ENCODE measurements at regions not wholly inside any gene's neighbourhood (a gene's known extent, or its start where the extent isn't known, plus 50 kb on each side); places are given as distances from the start of the nearest gene placed in this dataset.

GRCh38 chr2:7670905-7671641 lies 753.9 kb downstream of the RNF144A start:
- TF ChIP-seq CTCF (IDR thresholded peaks at IDR 0.05), result no peak
- peak; percentile 78 for DNase-seq (ENCODE audit: low spot score)
- no peak overlapping the region for H3K4me3 ChIP-seq

GRCh38 chr2:7672027-7672684 lies 754.9 kb downstream of the RNF144A start:
- TF ChIP-seq CTCF (IDR thresholded peaks at IDR 0.05), result peak in 1 of 2 donors; percentile 53
- Histone ChIP-seq H3K27me3 (no peaks in the 10 kb centered on the region), H3K9me3 (peaks cover 0 to 4% of the 10 kb centered on the region in 2 donors), H3K27ac (no peak overlapping the region), H3K36me3 (no peaks in the 10 kb centered on the region), H3K4me1 (peaks cover 0 to 6% of the 10 kb centered on the region in 2 donors), H3K4me3 (no peak overlapping the region)
- no peak for DNase-seq (ENCODE audit: low spot score)

More at GRCh38 chr2:7670905-7671641, 753.9 kb downstream of the RNF144A start:
- Histone ChIP-seq H3K4me1 (peaks cover 0 to 6% of the 10 kb centered on the region in 2 donors), H3K36me3 (no peaks in the 10 kb centered on the region), H3K27me3 (no peaks in the 10 kb centered on the region), H3K9me3 (peaks cover 0 to 4% of the 10 kb centered on the region in 2 donors), H3K27ac (peak overlapping the region in 1 of 2 donors; percentile 35)

- no peak for TF ChIP-seq CTCF (IDR thresholded peaks at IDR 0.05)
- Histone ChIP-seq H3K27me3 (no peaks in the 10 kb centered on the region), H3K27ac (no peak overlapping the region), H3K4me1 (peaks cover 0 to 6% of the 10 kb centered on the region in 2 donors), H3K9me3 (peaks cover 0 to 4% of the 10 kb centered on the region in 2 donors), H3K4me3 (no peak overlapping the region), H3K36me3 (no peaks in the 10 kb centered on the region)
- no peak for DNase-seq (ENCODE audit: low spot score)
Measured at GRCh38 chr2:7672685-7673071, 755.5 kb downstream of the RNF144A start.

GRCh38 chr2:7673101-7673500 lies 755.9 kb downstream of the RNF144A start:
- Histone ChIP-seq H3K4me3 (no peak overlapping the region), H3K27me3 (no peaks in the 10 kb centered on the region), H3K36me3 (no peaks in the 10 kb centered on the region), H3K27ac (no peak overlapping the region), H3K9me3 (peaks cover 0 to 4% of the 10 kb centered on the region in 2 donors), H3K4me1 (peaks cover 0 to 6% of the 10 kb centered on the region in 2 donors)
- DNase-seq (ENCODE audit: low spot score), result no peak
- TF ChIP-seq CTCF (IDR thresholded peaks at IDR 0.05), result no peak

- peaks cover 0 to 4% of the 10 kb centered on the region in 2 donors for H3K9me3 ChIP-seq
- no peak overlapping the region for H3K27ac ChIP-seq
- DNase-seq (ENCODE audit: low spot score), result no peak
- no peak overlapping the region for H3K4me3 ChIP-seq
- no peaks in the 10 kb centered on the region for H3K27me3 ChIP-seq
- H3K36me3 ChIP-seq, result no peaks in the 10 kb centered on the region
- TF ChIP-seq CTCF (IDR thresholded peaks at IDR 0.05), result no peak
- peaks cover 0 to 6% of the 10 kb centered on the region in 2 donors for H3K4me1 ChIP-seq
Measured at GRCh38 chr2:7673853-7674252, 756.6 kb downstream of the RNF144A start.

Measured in right atrium auricular region (tissue), 2 donors.